Adrenal gland (tissue), 9 donors: ENCODE measurements at regions not wholly inside any gene's neighbourhood (a gene's known extent, or its start where the extent isn't known, plus 50 kb on each side); places are given as distances from the start of the nearest gene placed in this dataset.

Experiments used
- DNase-seq, 7 donors: peaks; one replicate each; pipeline ENCODE4 v3.0.0-alpha.2; 2019 to 2020
- H3K27ac ChIP-seq, 5 donors: fragments of 200-600 bp; sonication (generic) in 4 of 5; 1 replicate in 3 of 5; 2 replicates in 2 of 5; pipeline versions ENCODE4 v1.5.1 to v1.8.0; 2016 to 2020; ENCODE audit warnings: mild to moderate bottlenecking in 1 of 5
- H3K27me3 ChIP-seq: fragments of 200-600 bp; 2 replicates; pipeline ENCODE4 v1.8.0; 2021
- H3K36me3 ChIP-seq, 2 donors: fragments of 200-600 bp; replicated peaks in 1 of 2; 1 replicate in 1 of 2; 2 replicates in 1 of 2; pipeline versions ENCODE4 v1.5.1 to v1.8.0; 2018 to 2022
- H3K4me1 ChIP-seq, 2 donors: fragments of 200-600 bp; replicated peaks in 1 of 2; 1 replicate in 1 of 2; 2 replicates in 1 of 2; pipeline versions ENCODE4 v1.5.1 to v1.8.0; 2018 to 2021
- H3K4me3 ChIP-seq, 4 donors: fragments of 200-600 bp; sonication (generic) in 3 of 4; one replicate each; pipeline ENCODE4 v1.5.1; 2016 to 2018
- H3K9me3 ChIP-seq, 3 donors: fragments of 200-600 bp; sonication (generic) in 1 of 3; replicated peaks in 1 of 3; 1 replicate in 2 of 3; 2 replicates in 1 of 3; pipeline versions ENCODE4 v1.5.1 to v1.8.0; 2016 to 2021
- CTCF ChIP-seq, 6 experiments: fragments of 450-650 bp in 4 of 6; fragments of 200-600 bp in 2 of 6; sonication (generic) in 1 of 6; IDR thresholded peaks; 1 replicate in 5 of 6; 2 replicates in 1 of 6; pipeline versions ENCODE4 v1.5.1 to v1.8.0; 2016 to 2021; ENCODE audit warnings: antibody characterized with exemption in 6 of 6, mild to moderate bottlenecking in 2 of 6, moderate library complexity in 1 of 6
- POLR2A ChIP-seq, 2 donors: fragments of 450-650 bp; IDR thresholded peaks; one replicate each; pipeline ENCODE4 v1.6.1; 2017; ENCODE audit warnings: antibody characterized with exemption in 2 of 2, mild to moderate bottlenecking in 2 of 2, moderate library complexity in 1 of 2
- WGBS, 4 donors: extraction: QIAGEN DNeasy Blood & Tissue Kit in 2 of 4; methylation state at CpG; one replicate each; pipeline versions ENCODE4 v1.1.5 to v1.1.7; 2013 to 2017; 5-methylcytosine and 5-hydroxymethylcytosine counted together
- intact Hi-C, 2 donors: fragments of 100-400 bp; cut with DNase I; formaldehyde crosslinking; loops; one replicate each; pipeline versions ENCODE4 v1.14.1 to v1.15.0; 2022 to 2023
- donor health status: healthy with polysubstance abuse.
- donor health status: Bipolar disorder and iron deficiency.
- donor health status: DM: yes; HTN: yes; CAD: no.
- donor health status: DM: no; HTN: no; CAD: no.
- donor health status: DM: no; HTN: no; CAD: no.

- Histone ChIP-seq H3K27me3 (no peaks in the 10 kb centered on the region), H3K4me3 (no peak overlapping the region), H3K36me3 (no peaks in the 10 kb centered on the region), H3K4me1 (no peaks in the 10 kb centered on the region), H3K9me3 (no peaks in the 10 kb centered on the region), H3K27ac (no peak overlapping the region)
- TF ChIP-seq POLR2A (IDR thresholded peaks at IDR 0.05) (no peak), CTCF (IDR thresholded peaks at IDR 0.05) (no peak)
- no peak for DNase-seq
- 82 to 87% (median 85%) methylated on average over 6 of the region's 6 CpGs for WGBS, 4 donors
- intact Hi-C loops: no loop called here
These were observed 150.3 kb upstream of the SLC24A2 start for GRCh38 chr9:19938990-19939733.

GRCh38 chr9:19937121-19937520 lies 148.3 kb upstream of the SLC24A2 start:
- intact Hi-C loops: no loop called here
- WGBS, 4 donors: 70 to 76% (median 72%) methylated on average over 1 of the region's 1 CpG
- TF ChIP-seq CTCF (IDR thresholded peaks at IDR 0.05): no peak

GRCh38 chr9:19936598-19936997 lies 147.8 kb upstream of the SLC24A2 start:
- Histone ChIP-seq H3K27ac (no peak overlapping the region), H3K36me3 (no peaks in the 10 kb centered on the region), H3K9me3 (no peaks in the 10 kb centered on the region), H3K4me3 (no peak overlapping the region), H3K27me3 (no peaks in the 10 kb centered on the region), H3K4me1 (no peaks in the 10 kb centered on the region)
- TF ChIP-seq POLR2A (IDR thresholded peaks at IDR 0.05) (no peak), CTCF (IDR thresholded peaks at IDR 0.05) (no peak)
- 0 to 59% (median 0%) methylated on average over 1 of the region's 1 CpG for WGBS, 4 donors
- DNase-seq: no peak
- intact Hi-C loops: no loop called here

More at GRCh38 chr9:19937121-19937520, 148.3 kb upstream of the SLC24A2 start:
- H3K27me3 ChIP-seq: no peaks in the 10 kb centered on the region
- H3K27ac ChIP-seq: no peak overlapping the region
- H3K4me3 ChIP-seq: no peak overlapping the region
- no peak for DNase-seq
- no peaks in the 10 kb centered on the region for H3K4me1 ChIP-seq
- H3K36me3 ChIP-seq: no peaks in the 10 kb centered on the region
- no peaks in the 10 kb centered on the region for H3K9me3 ChIP-seq

GRCh38 chr9:19935422-19935821 lies 146.6 kb upstream of the SLC24A2 start:
- H3K27ac ChIP-seq: no peak overlapping the region
- DNase-seq: no peak
- intact Hi-C loops: no loop called here
- no peaks in the 10 kb centered on the region for H3K9me3 ChIP-seq
- TF ChIP-seq CTCF (IDR thresholded peaks at IDR 0.05) (no peak), POLR2A (IDR thresholded peaks at IDR 0.05) (no peak)
- H3K4me3 ChIP-seq: no peak overlapping the region
- H3K4me1 ChIP-seq: no peaks in the 10 kb centered on the region
- H3K36me3 ChIP-seq: no peaks in the 10 kb centered on the region
- 88 to 93% (median 89%) methylated on average over 4 of the region's 4 CpGs for WGBS, 4 donors
- H3K27me3 ChIP-seq: no peaks in the 10 kb centered on the region
